Lung microvascular endothelial cell (primary cell): ENCODE measurements at regions not wholly inside any gene's neighbourhood (a gene's known extent, or its start where the extent isn't known, plus 50 kb on each side); places are given as distances from the start of the nearest gene placed in this dataset.

Source experiments
- DNase-seq, 2 donors: peaks; one replicate each; pipeline versions ENCODE4 v3.0.0 to v3.0.0-alpha.2; 2010; ENCODE audit warnings: low read depth in 2 of 2

- no peak for DNase-seq
These were observed 211.3 kb downstream of the ARL4C start for GRCh38 chr2:234285541-234285940.

GRCh38 chr2:234279637-234280036 lies 217.2 kb downstream of the ARL4C start:
- no peak for DNase-seq

GRCh38 chr2:234278556-234279255 lies 218.2 kb downstream of the ARL4C start:
- no peak for DNase-seq

- DNase-seq: no peak
These were observed 221.4 kb downstream of the ARL4C start for GRCh38 chr2:234275515-234275914.

GRCh38 chr2:234273887-234274584 lies 222.8 kb downstream of the ARL4C start:
- DNase-seq: no peak

GRCh38 chr2:234272069-234272850 lies 221.8 kb downstream of the SPP2 start:
- DNase-seq: no peak

GRCh38 chr2:234271338-234271737 lies 220.8 kb downstream of the SPP2 start:
- no peak for DNase-seq

GRCh38 chr2:234269769-234270204 lies 219.3 kb downstream of the SPP2 start:
- no peak for DNase-seq

- DNase-seq: no peak
These were observed 217.0 kb downstream of the SPP2 start for GRCh38 chr2:234267534-234267933.

GRCh38 chr2:234266952-234267351 lies 216.4 kb downstream of the SPP2 start:
- no peak for DNase-seq

GRCh38 chr2:234265206-234265605 lies 214.7 kb downstream of the SPP2 start:
- DNase-seq: no peak

GRCh38 chr2:234261736-234262135 lies 211.2 kb downstream of the SPP2 start:
- no peak for DNase-seq

GRCh38 chr2:234259440-234259839 lies 208.9 kb downstream of the SPP2 start:
- no peak for DNase-seq

GRCh38 chr2:234258562-234259141 lies 208.2 kb downstream of the SPP2 start:
- no peak for DNase-seq

- DNase-seq: peak; percentile 93 to 98
These were observed 207.5 kb downstream of the SPP2 start for GRCh38 chr2:234257859-234258561.

- no peak for DNase-seq
These were observed 206.0 kb downstream of the SPP2 start for GRCh38 chr2:234256516-234256915.

- peak in 1 of 2 donors; percentile 10 for DNase-seq
These were observed 204.4 kb downstream of the SPP2 start for GRCh38 chr2:234254783-234255521.

- DNase-seq: no peak
These were observed 202.3 kb downstream of the SPP2 start for GRCh38 chr2:234252772-234253171.

GRCh38 chr2:234251326-234252271 lies 201.1 kb downstream of the SPP2 start:
- DNase-seq: peak; percentile 55 to 95
